Omental fat pad (tissue), 3 donors: ENCODE measurements at regions not wholly inside any gene's neighbourhood (a gene's known extent, or its start where the extent isn't known, plus 50 kb on each side); places are given as distances from the start of the nearest gene placed in this dataset.

ENCODE experiments used
- ATAC-seq: fragments of 150-250 bp; one replicate; pipeline ENCODE4 v1.9.1; 2016; ENCODE audit warnings: mild to moderate bottlenecking, moderate library complexity; ENCODE audit not compliant: low FRiP score
- DNase-seq: peaks from one replicate; pipeline ENCODE4 v3.0.0-alpha.2; 2019; ENCODE audit warnings: low spot score
- CTCF ChIP-seq, 3 donors: fragments of 450-650 bp; IDR thresholded peaks; one replicate each; pipeline ENCODE4 v1.5.1; 2016 to 2017; ENCODE audit warnings: antibody characterized with exemption in 3 of 3, mild to moderate bottlenecking in 3 of 3, moderate library complexity in 2 of 3

- DNase-seq = no peak
- ATAC-seq = no peak
- no peak for TF ChIP-seq CTCF (IDR thresholded peaks at IDR 0.05)
These were observed 169.9 kb upstream of the NBEA start for GRCh38 chr13:34772206-34772605.

GRCh38 chr13:34772881-34773280, 169.2 kb upstream of the NBEA start:
- ATAC-seq (no peak), DNase-seq (no peak)
- no peak for TF ChIP-seq CTCF (IDR thresholded peaks at IDR 0.05)

GRCh38 chr13:34776390-34776981, 165.6 kb upstream of the NBEA start:
- DNase-seq (no peak), ATAC-seq (no peak)
- TF ChIP-seq CTCF (IDR thresholded peaks at IDR 0.05) = no peak

GRCh38 chr13:34777089-34777913, 164.8 kb upstream of the NBEA start:
- DNase-seq = no peak
- no peak for TF ChIP-seq CTCF (IDR thresholded peaks at IDR 0.05)
- no peak for ATAC-seq

GRCh38 chr13:34777914-34778303, 164.2 kb upstream of the NBEA start:
- no peak for TF ChIP-seq CTCF (IDR thresholded peaks at IDR 0.05)
- no peak for ATAC-seq
- DNase-seq = no peak

- ATAC-seq = no peak
- no peak for DNase-seq
- TF ChIP-seq CTCF (IDR thresholded peaks at IDR 0.05) = no peak
These were observed 162.9 kb upstream of the NBEA start for GRCh38 chr13:34779171-34779570.

GRCh38 chr13:34793301-34793700, 148.8 kb upstream of the NBEA start:
- ATAC-seq = no peak

More at GRCh38 chr13:34793301-34793700, 148.8 kb upstream of the NBEA start:
- TF ChIP-seq CTCF (IDR thresholded peaks at IDR 0.05) = no peak
- DNase-seq = no peak
